ENCODE measurements at regions not wholly inside any gene's neighbourhood (a gene's known extent, or its start where the extent isn't known, plus 50 kb on each side); places are given as distances from the start of the nearest gene placed in this dataset.

DNA sequence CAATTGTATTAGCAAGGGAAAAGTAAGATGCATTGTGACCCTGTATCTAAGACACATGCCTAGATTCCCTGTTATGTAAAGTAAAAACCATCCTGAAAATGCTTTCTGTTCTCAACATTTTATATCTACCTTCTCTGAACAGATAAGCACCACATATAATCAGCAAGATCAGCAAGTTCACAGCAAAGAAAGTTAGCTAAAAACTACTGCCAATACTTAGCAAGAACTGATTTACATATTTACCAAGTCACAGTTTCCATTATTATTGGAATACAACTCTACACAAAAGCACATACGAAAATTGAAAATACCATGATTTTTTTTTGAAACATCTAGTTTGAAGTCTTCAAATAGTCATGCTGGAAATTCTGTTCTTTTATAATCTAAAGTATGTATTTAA lies 1118.1 kb downstream of the TAF11L14 start:
- ATAC-seq (replicated peaks in 1 of 4) (no peak), DNase-seq (no peak)
- no peaks in the 10 kb centered on the region for H3K36me3 Mint-ChIP-seq
- peaks cover 0 to 5% (median under 1%) of the 10 kb centered on the region in 3 donors for H3K4me1 Mint-ChIP-seq
- no peak overlapping the region for H3K27ac ChIP-seq (ENCODE audit: low read length)
- no peaks in the 10 kb centered on the region for H3K4me1 ChIP-seq (ENCODE audit: control insufficient read depth in 1 of 2, extremely low read depth in 1 of 2, insufficient read depth in 2 of 2, low read length in 2 of 2)
- H3K4me3 Mint-ChIP-seq, result no peak overlapping the region
- peaks cover 0 to 2% of the 10 kb centered on the region in 2 donors for H3K27me3 Mint-ChIP-seq
- H3K9me3 ChIP-seq, result no peaks in the 10 kb centered on the region
- no peaks in the 10 kb centered on the region for H3K36me3 ChIP-seq (ENCODE audit: control insufficient read depth in 2 of 2, extremely low read depth in 1 of 2, insufficient read depth in 1 of 2, low read length in 1 of 2)
- H3K9me3 Mint-ChIP-seq, result no peaks in the 10 kb centered on the region
- ChIA-PET CTCF (no interaction called here), POLR2A (no interaction called here)
- H3K27ac Mint-ChIP-seq, result no peak overlapping the region
- no peak overlapping the region for H3K4me3 ChIP-seq (ENCODE audit: control insufficient read depth in 1 of 2, extremely low read depth in 1 of 2, low read length in 1 of 2)
- no CpG with 5 or more reads among the region's 1 CpG for WGBS (ENCODE audit: insufficient coverage)
- H3K27me3 ChIP-seq (replicated peaks in 1 of 2; ENCODE audit: control insufficient read depth in 2 of 2, extremely low read depth in 1 of 2, insufficient read depth in 2 of 2, low read length in 1 of 2), result no peaks in the 10 kb centered on the region

GRCh38 chr5:18754201-18754600 lies 1119.9 kb downstream of the TAF11L14 start:
- Histone ChIP-seq H3K36me3 (ENCODE audit: control insufficient read depth in 2 of 2, extremely low read depth in 1 of 2, insufficient read depth in 1 of 2, low read length in 1 of 2) (no peaks in the 10 kb centered on the region), H3K9me3 (no peaks in the 10 kb centered on the region), H3K4me3 (ENCODE audit: control insufficient read depth in 1 of 2, extremely low read depth in 1 of 2, low read length in 1 of 2) (no peak overlapping the region), H3K27me3 (replicated peaks in 1 of 2; ENCODE audit: control insufficient read depth in 2 of 2, extremely low read depth in 1 of 2, insufficient read depth in 2 of 2, low read length in 1 of 2) (no peaks in the 10 kb centered on the region), H3K27ac (ENCODE audit: low read length) (no peak overlapping the region), H3K4me1 (ENCODE audit: control insufficient read depth in 1 of 2, extremely low read depth in 1 of 2, insufficient read depth in 2 of 2, low read length in 2 of 2) (no peaks in the 10 kb centered on the region)
- Mint-ChIP-seq H3K4me1 (peaks cover 0 to 4% (median 0%) of the 10 kb centered on the region in 3 donors), H3K27ac (no peak overlapping the region), H3K9me3 (no peaks in the 10 kb centered on the region), H3K36me3 (no peaks in the 10 kb centered on the region), H3K4me3 (no peak overlapping the region), H3K27me3 (peaks cover 0 to 2% of the 10 kb centered on the region in 2 donors)
- ChIA-PET CTCF (no interaction called here), POLR2A (no interaction called here)
- ATAC-seq (replicated peaks in 1 of 4) (no peak), DNase-seq (no peak)
- WGBS (ENCODE audit: insufficient coverage), result 100% methylated on average over 1 of the region's 3 CpGs

DNA sequence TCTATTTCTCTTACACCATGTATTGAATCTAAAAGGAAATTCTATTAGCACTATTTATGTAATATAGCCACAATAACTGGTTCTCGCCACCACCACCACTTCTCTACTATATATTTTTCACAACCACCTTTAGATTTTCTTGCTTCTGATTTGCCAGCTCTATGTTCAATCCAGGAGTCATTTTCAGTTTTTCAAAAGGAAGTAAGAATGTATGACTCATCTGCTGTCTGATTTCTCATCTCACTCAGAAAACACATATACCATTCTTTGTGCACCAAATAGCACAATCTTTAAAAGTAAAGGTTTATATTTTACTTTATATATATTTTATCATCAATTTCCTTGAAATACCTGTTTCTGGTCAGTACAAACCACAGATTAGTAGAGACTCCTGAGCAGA lies 1127.5 kb downstream of the TAF11L14 start:
- no peak for DNase-seq
- peak overlapping the region in 1 of 2 donors; percentile 15 for H3K27ac Mint-ChIP-seq
- no peaks in the 10 kb centered on the region for H3K36me3 ChIP-seq (ENCODE audit: control insufficient read depth in 2 of 2, extremely low read depth in 1 of 2, insufficient read depth in 1 of 2, low read length in 1 of 2)
- no peak overlapping the region for H3K27ac ChIP-seq (ENCODE audit: low read length)
- no peaks in the 10 kb centered on the region for H3K4me1 ChIP-seq (ENCODE audit: control insufficient read depth in 1 of 2, extremely low read depth in 1 of 2, insufficient read depth in 2 of 2, low read length in 2 of 2)
- no peaks in the 10 kb centered on the region for H3K27me3 ChIP-seq (replicated peaks in 1 of 2; ENCODE audit: control insufficient read depth in 2 of 2, extremely low read depth in 1 of 2, insufficient read depth in 2 of 2, low read length in 1 of 2)
- H3K4me1 Mint-ChIP-seq, result peaks cover 0 to 3% (median 3%) of the 10 kb centered on the region in 3 donors
- H3K36me3 Mint-ChIP-seq, result no peaks in the 10 kb centered on the region
- no peaks in the 10 kb centered on the region for H3K9me3 Mint-ChIP-seq
- H3K9me3 ChIP-seq, result no peaks in the 10 kb centered on the region
- ChIA-PET POLR2A (no interaction called here), CTCF (no interaction called here)
- no peak overlapping the region for H3K4me3 ChIP-seq (ENCODE audit: control insufficient read depth in 1 of 2, extremely low read depth in 1 of 2, low read length in 1 of 2)
- no peaks in the 10 kb centered on the region for H3K27me3 Mint-ChIP-seq
- H3K4me3 Mint-ChIP-seq, result no peak overlapping the region
- peak in 1 of 4 experiments; percentile 46 for ATAC-seq (replicated peaks in 1 of 4)
- WGBS (ENCODE audit: insufficient coverage), result no CpG with 5 or more reads among the region's 1 CpG

GRCh38 chr5:18764161-18764560 lies 1129.9 kb downstream of the TAF11L14 start:
- Histone ChIP-seq H3K27ac (ENCODE audit: low read length) (no peak overlapping the region), H3K27me3 (replicated peaks in 1 of 2; ENCODE audit: control insufficient read depth in 2 of 2, extremely low read depth in 1 of 2, insufficient read depth in 2 of 2, low read length in 1 of 2) (no peaks in the 10 kb centered on the region), H3K9me3 (no peaks in the 10 kb centered on the region), H3K36me3 (ENCODE audit: control insufficient read depth in 2 of 2, extremely low read depth in 1 of 2, insufficient read depth in 1 of 2, low read length in 1 of 2) (no peaks in the 10 kb centered on the region), H3K4me3 (ENCODE audit: control insufficient read depth in 1 of 2, extremely low read depth in 1 of 2, low read length in 1 of 2) (no peak overlapping the region), H3K4me1 (ENCODE audit: control insufficient read depth in 1 of 2, extremely low read depth in 1 of 2, insufficient read depth in 2 of 2, low read length in 2 of 2) (no peaks in the 10 kb centered on the region)
- H3K27ac Mint-ChIP-seq, result no peak overlapping the region
- no peaks in the 10 kb centered on the region for H3K36me3 Mint-ChIP-seq
- H3K9me3 Mint-ChIP-seq, result no peaks in the 10 kb centered on the region
- H3K4me3 Mint-ChIP-seq, result no peak overlapping the region
- ATAC-seq (replicated peaks in 1 of 4), result no peak
- DNase-seq, result no peak
- CTCF ChIA-PET, result no interaction called here
- peaks cover 0 to 3% (median 3%) of the 10 kb centered on the region in 3 donors for H3K4me1 Mint-ChIP-seq
- POLR2A ChIA-PET, result no interaction called here
- H3K27me3 Mint-ChIP-seq, result peaks cover 0 to 2% of the 10 kb centered on the region in 2 donors

DNA sequence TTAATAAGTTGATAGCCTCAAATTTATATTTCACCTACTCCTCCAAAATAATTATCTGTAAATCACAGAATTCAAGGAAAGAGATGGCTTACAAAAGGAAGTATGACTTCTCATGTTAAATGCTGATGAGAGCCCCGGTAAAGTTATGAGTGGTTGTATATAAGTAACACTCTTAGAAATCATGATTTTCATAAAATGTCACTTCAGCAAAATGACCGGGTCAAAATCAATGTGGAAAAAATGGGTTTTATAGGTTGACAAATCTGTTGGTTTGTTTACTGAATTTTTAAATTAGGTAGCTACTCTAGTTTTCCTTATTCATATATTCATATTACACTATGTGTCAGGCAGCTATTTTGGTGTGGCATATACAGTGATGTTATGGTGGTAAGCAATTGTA lies 1131.0 kb downstream of the TAF11L14 start:
- WGBS (ENCODE audit: insufficient coverage), result no CpG with 5 or more reads among the region's 2 CpGs
- ChIA-PET POLR2A (no interaction called here), CTCF (no interaction called here)

DNA sequence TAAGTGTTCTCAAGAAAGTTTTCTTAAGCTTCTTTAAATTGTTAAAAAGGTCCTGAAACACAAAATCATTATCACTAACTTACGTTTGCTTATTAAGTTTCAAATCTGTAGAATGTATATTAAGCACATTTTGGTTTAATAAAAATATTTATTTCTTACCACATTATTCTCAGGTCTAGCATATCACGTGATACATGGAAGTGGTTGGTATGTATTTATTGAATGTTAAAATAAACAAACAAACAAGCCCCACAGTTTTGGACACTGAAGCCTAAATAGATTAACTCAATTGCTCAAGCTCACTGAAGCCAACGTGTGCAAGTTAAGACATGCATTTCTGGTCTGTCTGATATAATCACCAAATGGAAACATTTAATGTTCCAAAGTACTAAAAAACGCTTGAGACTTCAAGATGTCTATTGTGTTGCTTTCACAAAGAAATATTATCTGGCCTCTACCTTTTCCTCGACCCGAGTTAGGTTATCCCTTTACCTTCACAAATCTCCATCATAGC lies 1136.9 kb downstream of the TAF11L14 start:
- no peaks in the 10 kb centered on the region for H3K36me3 Mint-ChIP-seq
- ChIA-PET CTCF (no interaction called here), POLR2A (no interaction called here)
- H3K27me3 Mint-ChIP-seq, result peaks cover 2 to 4% of the 10 kb centered on the region in 2 donors
- peaks cover 4 to 13% (median 6%) of the 10 kb centered on the region in 3 donors for H3K4me1 Mint-ChIP-seq
- no peak overlapping the region for H3K27ac Mint-ChIP-seq
- no peaks in the 10 kb centered on the region for H3K9me3 ChIP-seq
- H3K4me3 Mint-ChIP-seq, result no peak overlapping the region
- H3K4me1 ChIP-seq (ENCODE audit: control insufficient read depth in 1 of 2, extremely low read depth in 1 of 2, insufficient read depth in 2 of 2, low read length in 2 of 2), result no peaks in the 10 kb centered on the region
- no peak overlapping the region for H3K27ac ChIP-seq (ENCODE audit: low read length)
- DNase-seq (no peak), ATAC-seq (replicated peaks in 1 of 4) (no peak)
- no peak overlapping the region for H3K4me3 ChIP-seq (ENCODE audit: control insufficient read depth in 1 of 2, extremely low read depth in 1 of 2, low read length in 1 of 2)
- H3K36me3 ChIP-seq (ENCODE audit: control insufficient read depth in 2 of 2, extremely low read depth in 1 of 2, insufficient read depth in 1 of 2, low read length in 1 of 2), result no peaks in the 10 kb centered on the region
- no peaks in the 10 kb centered on the region for H3K27me3 ChIP-seq (replicated peaks in 1 of 2; ENCODE audit: control insufficient read depth in 2 of 2, extremely low read depth in 1 of 2, insufficient read depth in 2 of 2, low read length in 1 of 2)
- 79% methylated on average over 2 of the region's 6 CpGs for WGBS (ENCODE audit: insufficient coverage)
- H3K9me3 Mint-ChIP-seq, result no peaks in the 10 kb centered on the region

More for the DNA sequence above, 1131.0 kb downstream of the TAF11L14 start:
- Histone ChIP-seq H3K4me1 (ENCODE audit: control insufficient read depth in 1 of 2, extremely low read depth in 1 of 2, insufficient read depth in 2 of 2, low read length in 2 of 2) (no peaks in the 10 kb centered on the region), H3K36me3 (ENCODE audit: control insufficient read depth in 2 of 2, extremely low read depth in 1 of 2, insufficient read depth in 1 of 2, low read length in 1 of 2) (no peaks in the 10 kb centered on the region), H3K27me3 (replicated peaks in 1 of 2; ENCODE audit: control insufficient read depth in 2 of 2, extremely low read depth in 1 of 2, insufficient read depth in 2 of 2, low read length in 1 of 2) (no peaks in the 10 kb centered on the region), H3K4me3 (ENCODE audit: control insufficient read depth in 1 of 2, extremely low read depth in 1 of 2, low read length in 1 of 2) (no peak overlapping the region), H3K27ac (ENCODE audit: low read length) (no peak overlapping the region), H3K9me3 (no peaks in the 10 kb centered on the region)
- ATAC-seq (replicated peaks in 1 of 4) (no peak), DNase-seq (no peak)
- no peaks in the 10 kb centered on the region for H3K36me3 Mint-ChIP-seq
- peaks cover 0 to 2% of the 10 kb centered on the region in 2 donors for H3K27me3 Mint-ChIP-seq
- no peaks in the 10 kb centered on the region for H3K9me3 Mint-ChIP-seq
- no peak overlapping the region for H3K27ac Mint-ChIP-seq
- H3K4me1 Mint-ChIP-seq, result peaks cover 0 to 3% (median 3%) of the 10 kb centered on the region in 3 donors
- H3K4me3 Mint-ChIP-seq, result no peak overlapping the region

DNA sequence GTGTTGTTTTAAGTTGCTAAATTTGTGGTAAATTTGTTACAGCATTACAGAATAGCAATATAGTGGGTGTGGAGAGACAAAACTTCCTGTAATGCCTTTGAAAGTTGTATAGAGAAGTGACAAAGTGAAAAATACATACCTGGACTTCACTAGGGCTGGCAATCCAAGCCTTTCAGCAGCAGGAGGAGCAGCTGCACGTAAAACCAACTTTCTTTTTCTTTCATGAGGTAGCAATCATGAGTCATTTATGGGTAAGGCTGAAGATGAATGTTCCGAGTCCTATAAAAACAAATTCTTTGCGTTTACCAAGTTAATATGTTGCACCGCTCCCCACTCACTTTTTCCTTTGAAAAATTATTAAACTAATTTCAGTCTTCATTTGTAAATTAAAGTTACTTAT lies 1138.2 kb downstream of the TAF11L14 start:
- Mint-ChIP-seq H3K9me3 (no peaks in the 10 kb centered on the region), H3K4me3 (no peak overlapping the region), H3K4me1 (peaks cover 4 to 13% (median 6%) of the 10 kb centered on the region in 3 donors), H3K27me3 (peaks cover 2 to 4% of the 10 kb centered on the region in 2 donors), H3K27ac (no peak overlapping the region), H3K36me3 (no peaks in the 10 kb centered on the region)
- H3K4me3 ChIP-seq (ENCODE audit: control insufficient read depth in 1 of 2, extremely low read depth in 1 of 2, low read length in 1 of 2), result no peak overlapping the region
- peak in 1 of 35 experiments; percentile 21 for DNase-seq
- ChIA-PET POLR2A (no interaction called here), CTCF (no interaction called here)
- ATAC-seq (replicated peaks in 1 of 4), result peak in 2 of 4 experiments; percentile 46 to 53
- no peaks in the 10 kb centered on the region for H3K36me3 ChIP-seq (ENCODE audit: control insufficient read depth in 2 of 2, extremely low read depth in 1 of 2, insufficient read depth in 1 of 2, low read length in 1 of 2)
- H3K27ac ChIP-seq (ENCODE audit: low read length), result no peak overlapping the region
- no peaks in the 10 kb centered on the region for H3K9me3 ChIP-seq
- no peaks in the 10 kb centered on the region for H3K4me1 ChIP-seq (ENCODE audit: control insufficient read depth in 1 of 2, extremely low read depth in 1 of 2, insufficient read depth in 2 of 2, low read length in 2 of 2)
- no peaks in the 10 kb centered on the region for H3K27me3 ChIP-seq (replicated peaks in 1 of 2; ENCODE audit: control insufficient read depth in 2 of 2, extremely low read depth in 1 of 2, insufficient read depth in 2 of 2, low read length in 1 of 2)
- no CpG with 5 or more reads among the region's 4 CpGs for WGBS (ENCODE audit: insufficient coverage)

All from T-cell (primary cell).